Keratinocyte (primary cell): ENCODE measurements at regions not wholly inside any gene's neighbourhood (a gene's known extent, or its start where the extent isn't known, plus 50 kb on each side); places are given as distances from the start of the nearest gene placed in this dataset.

Source experiments
- DNase-seq: peaks from one replicate; pipeline ENCODE4 v3.0.0-alpha.2; 2011; ENCODE audit warnings: low read depth, missing footprints, low spot score
- FAIRE-seq: peaks from 2 replicates; lab custom pipeline; 2011; peaks lifted over from hg19 to GRCh38; lab: Jason Lieb, UNC
- H2AFZ ChIP-seq: 2 replicates; pipeline ENCODE4 v1.6.0; 2012; ENCODE audit warnings: low read length, control low read depth, inconsistent platforms; ENCODE audit not compliant: control insufficient read depth
- H3K27ac ChIP-seq: 2 replicates; pipeline ENCODE4 v1.5.1; 2011; ENCODE audit warnings: low read length; ENCODE audit not compliant: control insufficient read depth, insufficient read depth
- H3K27me3 ChIP-seq: 3 replicates; pipeline ENCODE4 v1.6.0; 2011; ENCODE audit warnings: low read length; ENCODE audit not compliant: control insufficient read depth, insufficient read depth; ENCODE audit errors: extremely low read depth
- H3K36me3 ChIP-seq, 2 experiments: 2 replicates in 1 of 2; 3 replicates in 1 of 2; pipeline ENCODE4 v1.5.1; 2011; ENCODE audit warnings: low read length in 2 of 2, mild to moderate bottlenecking in 1 of 2; ENCODE audit not compliant: control insufficient read depth in 2 of 2, insufficient read depth in 2 of 2; ENCODE audit errors: extremely low read depth in 1 of 2
- H3K4me1 ChIP-seq: 3 replicates; pipeline ENCODE4 v1.5.1; 2011; ENCODE audit warnings: low read length; ENCODE audit not compliant: control insufficient read depth, insufficient read depth; ENCODE audit errors: extremely low read depth
- H3K4me2 ChIP-seq: 3 replicates; pipeline ENCODE4 v1.6.0; 2011; ENCODE audit warnings: low read depth, low read length; ENCODE audit not compliant: control insufficient read depth, insufficient read depth; ENCODE audit errors: extremely low read depth
- H3K4me3 ChIP-seq, 3 experiments: fragments of 200-600 bp in 1 of 3; sonication (generic) in 1 of 3; 2 replicates in 2 of 3; 3 replicates in 1 of 3; pipeline ENCODE4 v1.5.1; 2011 to 2016; ENCODE audit warnings: low read length in 3 of 3, mild to moderate bottlenecking in 3 of 3, control low read depth in 2 of 3, inconsistent platforms in 1 of 3, low read depth in 1 of 3, mixed read lengths in 1 of 3, mixed run types in 1 of 3, moderate library complexity in 1 of 3; ENCODE audit not compliant: control insufficient read depth in 2 of 3, insufficient read depth in 2 of 3; ENCODE audit errors: extremely low read depth in 1 of 3
- H3K79me2 ChIP-seq: 2 replicates; pipeline ENCODE4 v1.6.0; 2012; ENCODE audit warnings: low read length; ENCODE audit not compliant: control insufficient read depth, insufficient read depth
- H3K9ac ChIP-seq: 3 replicates; pipeline ENCODE4 v1.6.0; 2011; ENCODE audit warnings: low read length; ENCODE audit not compliant: control insufficient read depth, insufficient read depth; ENCODE audit errors: extremely low read depth
- H3K9me1 ChIP-seq: 3 replicates; pipeline ENCODE4 v1.6.0; 2011; ENCODE audit warnings: low read length; ENCODE audit not compliant: control insufficient read depth, insufficient read depth; ENCODE audit errors: extremely low read depth
- H3K9me3 ChIP-seq: 2 replicates; pipeline ENCODE4 v1.5.1; 2012; ENCODE audit warnings: low read depth, low read length; ENCODE audit not compliant: control insufficient read depth
- H4K20me1 ChIP-seq: 3 replicates; pipeline ENCODE4 v1.6.0; 2011; ENCODE audit warnings: low read length; ENCODE audit not compliant: control insufficient read depth, insufficient read depth; ENCODE audit errors: extremely low read depth
- CTCF ChIP-seq, 3 experiments: IDR thresholded peaks in 1 of 3; conservative IDR thresholded peaks in 1 of 3; optimal IDR thresholded peaks in 1 of 3; 2 replicates in 2 of 3; 3 replicates in 1 of 3; pipeline versions ENCODE3 to v1.5.1; 2011; ENCODE audit warnings: low read length in 3 of 3, mild to moderate bottlenecking in 3 of 3, moderate library complexity in 2 of 3, control low read depth in 1 of 3, inconsistent platforms in 1 of 3; ENCODE audit not compliant: insufficient read depth in 2 of 3; ENCODE audit errors: extremely low read depth in 1 of 3
- EZH2 ChIP-seq: IDR thresholded peaks from one replicate; pipeline ENCODE4 v1.6.1; 2012; ENCODE audit warnings: inconsistent platforms, mild to moderate bottlenecking, low read length, moderate library complexity
- dilution Hi-C: fragments of 300-500 bp; cut with MboI; formaldehyde crosslinking; loops from one replicate; pipeline ENCODE4 v1.7.0; 2020; ENCODE audit warnings: low sequenced_read_pairs; ENCODE audit not compliant: extremely low pct_ligation_motif_present

DNA sequence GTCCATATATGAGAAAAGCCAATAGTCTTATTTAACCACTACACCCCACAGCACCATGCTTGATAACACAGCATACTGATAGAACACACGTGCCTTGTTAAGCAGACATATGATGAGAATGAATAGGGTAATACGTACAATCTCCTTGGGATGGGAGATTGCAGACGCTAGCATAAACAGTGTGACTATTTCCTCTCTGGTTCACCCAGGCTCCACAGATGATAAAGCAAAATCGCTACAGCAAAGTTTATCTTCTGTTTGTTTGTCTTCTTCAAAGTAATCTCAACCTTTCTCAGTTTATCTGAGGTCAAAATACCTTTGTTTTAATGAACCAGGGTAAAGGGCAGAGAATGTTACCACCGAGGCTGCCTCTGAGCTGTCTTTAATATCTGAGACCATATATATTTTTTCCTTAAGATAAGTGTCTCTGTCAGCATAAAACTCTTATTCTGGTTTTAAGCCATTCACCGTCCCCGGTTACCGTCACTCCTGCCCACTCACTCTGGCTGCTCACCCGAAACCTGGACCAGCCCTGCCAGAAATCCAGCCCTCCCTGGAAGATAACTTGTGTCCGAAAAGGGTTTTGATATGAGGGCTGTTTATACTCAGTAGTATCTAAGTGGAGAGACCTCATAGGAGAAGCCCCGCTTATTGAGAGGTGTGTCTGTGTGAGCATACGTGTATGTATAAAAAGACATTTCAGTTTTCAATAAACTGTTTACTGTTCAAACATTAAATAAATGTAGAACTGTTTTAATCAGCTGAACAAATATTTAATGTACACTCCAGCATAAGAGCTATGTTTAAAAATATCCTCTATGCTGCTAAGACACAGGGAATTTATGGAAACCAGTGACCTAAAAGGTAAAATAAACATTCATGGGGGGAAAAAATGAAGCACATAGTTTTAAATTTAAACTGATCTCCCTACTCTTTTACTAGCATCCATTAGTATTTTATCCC lies 465.4 kb downstream of the RASEF start:
- no peak overlapping the region for H3K27ac ChIP-seq
- no peaks in the 10 kb centered on the region for H3K79me2 ChIP-seq
- no peak for TF ChIP-seq CTCF (optimal IDR thresholded peaks at IDR 0.05 in 1 of 3, IDR thresholded peaks at IDR 0.05 in 1 of 3, conservative IDR thresholded peaks at IDR 0.05 in 1 of 3; ENCODE audit: extremely low read depth in 1 of 3, insufficient read depth in 2 of 3, low read length in 3 of 3)
- TF ChIP-seq EZH2, result no peak
- no peaks in the 10 kb centered on the region for H3K9me1 ChIP-seq
- H4K20me1 ChIP-seq, result no peaks in the 10 kb centered on the region
- no peak overlapping the region for H3K4me2 ChIP-seq
- dilution Hi-C loops, result no loop called here
- H2AFZ ChIP-seq, result no peak overlapping the region
- no peaks in the 10 kb centered on the region for H3K27me3 ChIP-seq
- no peaks in the 10 kb centered on the region for H3K9me3 ChIP-seq
- no peak overlapping the region for H3K4me3 ChIP-seq
- no peak for DNase-seq
- no peaks in the 10 kb centered on the region for H3K36me3 ChIP-seq
- FAIRE-seq, result no peak
- no peaks in the 10 kb centered on the region for H3K4me1 ChIP-seq
- no peak overlapping the region for H3K9ac ChIP-seq

DNA sequence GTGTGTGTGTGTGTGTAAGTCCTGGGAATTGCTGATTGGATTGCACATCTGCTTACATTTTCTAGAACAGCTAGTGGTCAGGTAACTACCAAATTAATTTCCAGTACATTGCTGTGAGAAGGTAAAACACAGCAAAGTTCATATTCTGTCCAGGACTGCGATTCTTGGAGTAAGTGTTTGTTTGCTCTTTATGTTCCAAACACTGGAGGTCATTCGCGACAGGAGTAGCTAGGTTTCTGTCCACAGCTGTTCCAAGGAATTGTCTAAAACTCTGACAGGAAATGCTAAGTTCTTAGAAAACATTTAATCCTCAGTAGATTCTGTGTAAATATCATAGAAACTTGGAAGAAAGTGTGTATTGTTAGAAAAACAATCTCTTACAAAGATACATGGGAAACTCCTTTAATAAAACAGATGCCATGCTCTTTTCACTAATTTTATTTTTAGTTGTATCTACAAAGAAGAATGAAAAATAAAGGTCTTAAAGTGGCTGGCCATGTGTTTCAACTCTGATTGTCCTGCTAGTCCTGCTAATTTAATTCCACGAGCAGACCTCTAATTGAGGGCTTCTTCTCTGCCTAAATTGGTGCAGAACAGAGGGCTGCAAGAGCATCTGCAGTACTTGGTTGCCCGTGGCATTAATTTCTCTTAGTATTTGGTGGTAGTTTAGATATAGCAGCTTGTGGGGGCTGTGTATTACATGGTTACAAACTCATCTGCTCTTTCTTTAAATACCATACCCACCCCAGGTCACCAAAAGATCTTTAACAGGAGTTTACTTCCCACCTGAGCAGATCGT lies 464.5 kb downstream of the RASEF start:
- H3K27me3 ChIP-seq, result no peaks in the 10 kb centered on the region
- DNase-seq (no peak), FAIRE-seq (no peak)
- no peaks in the 10 kb centered on the region for H4K20me1 ChIP-seq
- no peaks in the 10 kb centered on the region for H3K9me1 ChIP-seq
- no peak overlapping the region for H2AFZ ChIP-seq
- H3K4me1 ChIP-seq, result no peaks in the 10 kb centered on the region
- H3K9me3 ChIP-seq, result no peaks in the 10 kb centered on the region
- H3K27ac ChIP-seq, result no peak overlapping the region
- no peaks in the 10 kb centered on the region for H3K79me2 ChIP-seq
- TF ChIP-seq CTCF (optimal IDR thresholded peaks at IDR 0.05 in 1 of 3, IDR thresholded peaks at IDR 0.05 in 1 of 3, conservative IDR thresholded peaks at IDR 0.05 in 1 of 3; ENCODE audit: extremely low read depth in 1 of 3, insufficient read depth in 2 of 3, low read length in 3 of 3) (no peak), EZH2 (no peak)
- no peak overlapping the region for H3K9ac ChIP-seq
- H3K4me3 ChIP-seq, result no peak overlapping the region
- dilution Hi-C loops, result no loop called here
- no peak overlapping the region for H3K4me2 ChIP-seq
- no peaks in the 10 kb centered on the region for H3K36me3 ChIP-seq
